NCI-H524 (cell line): ENCODE measurements at regions not wholly inside any gene's neighbourhood (a gene's known extent, or its start where the extent isn't known, plus 50 kb on each side); places are given as distances from the start of the nearest gene placed in this dataset.

Experiments used
- DNase-seq, 2 experiments: peaks; one replicate each; lab custom pipeline; 2025; lab: John Stamatoyannopoulos, UW

DNA sequence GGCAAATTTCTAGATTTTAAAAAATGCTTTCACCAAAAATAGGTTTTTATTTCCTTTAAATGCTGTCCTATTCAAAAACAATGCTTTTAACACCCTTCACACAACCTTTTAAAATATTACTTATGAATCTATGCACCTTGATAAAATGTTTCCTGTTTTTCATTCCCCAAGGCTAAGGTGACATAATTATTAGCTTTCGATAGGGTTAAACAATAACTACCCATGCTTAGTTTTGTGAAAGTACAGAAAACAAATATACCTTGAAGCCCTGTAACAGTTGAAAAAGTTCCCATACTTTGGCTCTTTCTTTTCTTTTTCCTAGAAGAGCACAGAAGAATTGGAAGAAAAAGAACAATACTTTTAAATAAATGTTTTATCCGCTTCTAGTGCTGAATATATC lies 54.9 kb upstream of the ITPRID2 start:
- DNase-seq: no peak

DNA sequence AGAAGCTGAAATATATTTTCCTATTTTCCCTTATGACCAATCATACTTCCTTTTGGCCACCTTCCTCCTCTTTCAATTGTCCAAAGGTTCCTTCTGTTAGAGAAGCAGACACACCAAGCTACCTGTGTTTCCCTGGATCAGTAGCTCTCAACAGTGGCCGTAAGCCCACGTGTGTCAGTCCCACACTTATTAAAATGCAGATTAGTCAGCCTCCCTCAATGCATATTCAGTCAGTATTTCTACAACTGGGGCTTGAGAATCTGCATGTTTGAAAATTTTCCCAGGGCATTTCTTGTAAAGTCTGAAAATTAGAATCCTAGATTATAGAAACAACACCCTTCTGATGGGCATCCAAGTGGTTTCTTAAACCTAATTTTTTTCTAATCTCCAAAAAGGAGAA lies 54.0 kb upstream of the ITPRID2 start:
- no peak for DNase-seq

DNA sequence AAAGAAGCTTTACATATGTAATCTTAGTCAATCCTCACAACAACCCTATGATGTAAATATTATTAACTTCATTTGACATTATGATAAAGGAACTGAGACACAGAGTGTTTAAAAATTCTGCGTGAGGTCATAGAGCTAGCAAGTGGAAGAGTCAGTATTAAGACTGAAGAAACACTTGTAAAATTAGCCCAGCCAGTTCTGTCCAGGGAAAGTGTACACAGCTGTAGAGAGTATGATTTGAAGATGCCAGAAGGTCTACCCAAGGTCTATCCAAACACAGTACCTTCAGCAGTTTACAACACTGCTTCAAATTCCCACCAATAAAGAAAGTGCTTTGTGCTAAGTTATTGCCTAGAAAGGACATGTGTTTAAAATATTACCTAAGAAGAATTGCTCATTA lies 51.7 kb upstream of the ITPRID2 start:
- DNase-seq: no peak

DNA sequence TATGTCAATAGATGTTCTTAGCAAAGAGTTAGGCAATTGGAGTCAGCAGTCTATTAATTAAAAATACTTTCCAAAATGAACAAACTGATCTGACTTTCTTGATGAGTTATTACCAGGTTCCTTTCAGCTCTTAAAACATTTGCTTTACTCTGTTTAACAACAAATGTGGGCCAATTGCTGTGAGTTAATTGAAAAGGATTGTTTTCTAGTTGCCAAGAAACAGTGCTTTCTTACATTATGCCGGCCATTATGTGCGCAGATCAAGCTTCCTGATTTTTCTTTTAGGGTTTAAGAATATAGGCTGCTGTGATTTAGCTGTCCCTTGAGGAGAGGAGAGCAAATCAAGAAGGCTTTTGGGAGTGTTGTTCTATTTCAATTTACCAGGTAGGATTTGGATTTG lies 50.5 kb upstream of the ITPRID2 start:
- DNase-seq: no peak
